ENCODE measurements at regions not wholly inside any gene's neighbourhood (a gene's known extent, or its start where the extent isn't known, plus 50 kb on each side); places are given as distances from the start of the nearest gene placed in this dataset.
A peak's percentile ranks its signal among the peaks of the same experiment; 100 is the strongest.

DNA sequence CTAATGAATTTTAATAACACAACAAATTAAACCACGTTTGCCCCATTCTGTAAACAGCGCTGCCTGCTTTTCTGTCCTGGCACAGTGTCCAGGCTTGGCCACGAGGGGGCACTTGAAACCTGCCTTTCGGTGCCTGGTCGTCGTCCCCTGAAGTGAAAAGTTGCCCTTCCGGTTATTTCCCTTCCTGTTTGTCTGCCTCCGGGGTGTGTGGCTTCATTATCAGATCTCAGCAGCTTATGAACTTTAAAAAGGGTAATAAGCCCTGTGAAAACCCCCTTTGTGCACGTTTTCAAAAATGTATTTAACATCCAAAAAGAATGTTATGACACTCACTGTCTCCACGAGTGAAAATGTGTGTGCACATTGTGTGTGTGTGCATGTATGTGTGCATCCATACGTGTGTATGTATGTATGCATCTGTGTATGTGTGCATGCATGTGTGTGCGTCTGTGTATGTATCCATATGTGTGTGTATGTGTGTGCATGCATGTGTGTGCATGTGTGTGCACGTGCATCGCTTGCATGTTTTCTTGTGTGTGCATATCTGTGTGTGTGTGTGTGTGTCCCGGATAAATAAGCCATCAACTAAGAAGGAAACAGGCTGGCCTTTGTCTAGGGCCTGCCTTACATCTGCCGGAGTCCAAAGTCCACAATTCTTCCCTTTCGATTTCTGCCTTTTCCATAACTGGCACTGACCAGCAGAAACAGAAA lies 358.4 kb downstream of the THBS2 start:
- DNase-seq: peak; percentile 74 to 76

GRCh38 chr6:168892031-168892430 lies 361.6 kb downstream of the THBS2 start:
- no peak for DNase-seq

GRCh38 chr6:168890981-168891365 lies 362.7 kb downstream of the THBS2 start:
- no peak for DNase-seq

GRCh38 chr6:168890306-168890980 lies 363.2 kb downstream of the THBS2 start:
- DNase-seq: no peak

DNA sequence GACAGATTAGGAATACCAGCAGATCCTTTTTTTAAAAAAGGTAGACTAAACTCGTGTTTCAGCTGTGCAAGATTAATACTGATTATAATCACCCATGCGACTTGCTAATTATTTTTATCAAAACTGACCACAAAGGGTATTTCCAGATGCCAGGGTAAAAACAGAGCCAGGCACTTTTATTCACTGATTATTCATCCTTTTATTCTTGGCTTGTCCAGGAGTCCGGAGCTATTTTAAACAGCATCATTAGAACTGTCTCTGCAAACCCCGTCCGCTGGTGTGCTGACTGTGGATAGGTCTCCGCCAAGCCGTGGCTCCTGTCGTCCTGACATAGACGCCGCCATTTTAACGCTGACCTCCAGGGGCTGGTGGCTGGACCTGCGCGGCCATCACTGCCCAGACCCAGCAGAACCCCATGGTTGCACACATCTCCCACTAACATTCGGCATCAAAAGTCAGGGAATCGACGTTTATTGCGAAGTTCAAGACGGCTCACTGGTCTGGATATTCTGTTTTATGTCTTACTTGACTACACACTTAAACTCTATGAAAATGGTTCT lies 364.8 kb downstream of the THBS2 start:
- DNase-seq: no peak

DNA sequence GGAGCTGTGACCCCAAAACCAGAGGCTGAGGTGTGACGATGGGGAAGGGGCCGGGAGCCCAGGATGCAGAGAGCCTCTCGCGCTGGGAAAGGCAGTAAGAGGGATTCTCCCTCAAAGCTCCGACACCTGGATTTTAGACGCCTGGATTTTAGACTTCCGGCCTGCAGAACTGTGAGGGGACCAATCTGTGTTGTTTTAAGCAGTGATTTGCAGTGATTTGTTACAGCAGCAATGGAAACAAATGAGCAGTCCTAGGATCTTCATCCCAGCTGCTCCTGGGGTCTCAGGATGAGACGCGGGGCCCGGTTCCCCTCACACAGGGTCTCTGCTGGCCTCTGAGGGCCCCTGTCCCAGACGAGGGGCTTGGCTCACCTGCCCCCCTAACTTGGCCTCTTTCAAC lies 365.5 kb downstream of the THBS2 start:
- no peak for DNase-seq

DNA sequence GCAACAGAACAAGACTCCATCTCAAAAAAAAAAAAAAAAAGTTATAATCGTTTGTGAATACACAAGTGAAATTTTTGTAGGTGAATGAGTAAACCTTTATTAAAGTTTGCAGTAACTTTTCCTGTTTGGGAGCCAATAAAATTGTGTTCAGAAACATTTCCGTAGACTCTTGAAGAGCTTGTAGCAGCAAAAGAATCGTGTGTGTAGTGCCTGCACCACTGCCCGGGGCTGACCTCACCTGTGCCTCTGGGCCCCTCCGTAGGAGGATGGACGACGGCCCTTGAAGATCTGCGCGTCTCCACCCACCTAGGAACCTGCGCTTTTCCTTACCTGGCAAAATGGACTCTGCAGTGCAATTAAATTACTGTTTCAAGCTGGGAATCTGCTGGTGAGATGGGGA lies 366.0 kb downstream of the THBS2 start:
- DNase-seq: no peak

GRCh38 chr6:168886964-168887363 lies 366.7 kb downstream of the THBS2 start:
- DNase-seq: no peak

DNA sequence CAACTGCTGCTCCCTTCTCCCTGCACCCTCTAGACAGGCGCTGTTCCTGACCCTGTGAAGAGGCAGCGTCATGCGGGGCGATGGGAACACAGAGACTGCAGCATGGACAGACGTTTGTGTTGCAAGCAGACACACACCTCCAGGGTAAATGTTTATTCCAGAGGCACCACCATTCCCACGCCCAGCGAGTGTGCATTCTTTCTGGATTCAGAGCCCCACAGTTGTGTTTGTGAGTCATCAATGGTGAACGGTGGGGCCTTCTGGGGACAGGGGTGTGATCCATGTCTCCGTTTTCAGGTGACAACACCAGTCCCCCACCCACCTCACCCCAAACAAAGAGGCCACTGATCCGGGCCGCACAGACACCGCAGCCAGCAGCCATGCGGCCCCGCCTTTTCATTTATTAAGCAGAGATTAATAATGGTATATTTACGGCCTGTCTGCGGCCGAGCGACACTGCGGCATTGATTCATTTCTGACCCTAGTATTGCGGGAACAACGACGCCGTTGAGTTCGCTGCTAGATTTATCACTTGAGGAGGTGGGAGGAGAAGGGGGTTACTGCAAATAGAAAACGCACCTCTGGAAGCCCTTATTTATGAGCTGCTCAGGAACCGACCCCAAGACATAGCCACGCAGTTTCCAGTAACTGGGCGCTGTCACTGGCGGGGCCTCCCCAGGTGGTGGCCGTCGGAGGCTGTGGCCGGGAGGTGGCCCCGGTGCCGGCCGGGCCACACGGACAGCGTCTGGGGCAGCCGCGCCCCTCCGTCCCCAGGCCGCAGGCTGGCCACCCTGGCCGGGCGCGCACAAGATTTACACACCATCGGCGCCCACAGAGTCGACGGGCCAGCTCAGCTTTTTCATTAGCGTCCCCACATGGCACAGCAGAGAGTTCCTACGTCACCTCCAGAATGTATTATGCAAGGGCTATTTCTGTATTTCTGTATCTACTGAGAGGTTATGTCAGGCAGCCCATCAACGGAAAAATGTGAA lies 367.6 kb downstream of the THBS2 start:
- DNase-seq: no peak

DNA sequence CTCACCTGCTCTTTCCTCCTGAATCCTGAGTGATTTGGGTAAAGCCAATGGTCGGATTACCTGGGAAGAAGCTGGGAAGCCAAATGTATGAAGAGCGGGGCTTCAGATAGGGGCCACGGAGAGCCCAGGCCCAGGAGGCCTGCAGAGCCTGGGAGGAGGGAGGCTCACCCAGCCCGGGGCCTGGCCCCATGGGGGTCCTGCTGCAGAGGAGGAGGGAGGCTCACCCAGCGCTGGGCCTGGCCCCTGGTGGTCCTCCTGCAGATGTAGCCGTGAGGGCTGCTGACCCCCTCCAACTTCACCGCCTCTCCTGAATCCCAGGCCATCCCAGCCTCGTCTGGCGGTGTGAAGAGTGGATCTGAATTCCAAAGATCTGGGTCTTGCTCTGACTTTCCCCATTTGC lies 368.4 kb downstream of the THBS2 start:
- no peak for DNase-seq

- DNase-seq: peak; percentile 84 to 88
These were observed 369.0 kb downstream of the THBS2 start for GRCh38 chr6:168884646-168885086.

- no peak for DNase-seq
These were observed 369.5 kb downstream of the THBS2 start for GRCh38 chr6:168884050-168884645.

DNA sequence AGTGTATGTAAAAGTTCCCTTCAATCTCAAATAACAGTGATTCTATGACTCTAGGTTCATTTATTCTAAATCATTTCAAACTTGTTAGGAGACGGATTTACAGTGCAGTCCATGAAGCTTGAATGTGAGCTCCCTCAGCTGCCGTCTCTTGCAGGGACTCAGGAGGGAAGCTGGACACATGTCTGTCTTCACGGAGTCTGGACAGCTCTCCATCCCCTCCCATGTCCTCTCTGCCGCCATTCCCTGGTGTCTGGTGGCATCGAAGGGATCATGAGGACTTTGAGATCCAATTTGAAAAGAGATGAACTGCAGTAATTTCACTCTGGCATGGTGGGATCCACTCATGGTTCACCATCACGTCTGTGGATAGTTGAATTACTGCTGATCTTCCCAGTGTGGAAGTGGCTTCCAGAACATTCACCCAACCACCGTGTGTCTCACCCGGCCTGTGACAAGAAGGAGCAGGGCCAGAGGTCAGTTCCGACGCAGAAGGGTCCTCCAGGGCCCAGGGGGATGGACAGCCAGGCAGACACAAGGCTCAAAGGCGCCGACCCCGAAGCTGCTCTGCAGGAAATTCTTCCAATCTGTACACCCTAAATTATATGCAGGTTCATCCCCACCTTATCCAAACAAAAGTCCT lies 370.1 kb downstream of the THBS2 start:
- no peak for DNase-seq

DNA sequence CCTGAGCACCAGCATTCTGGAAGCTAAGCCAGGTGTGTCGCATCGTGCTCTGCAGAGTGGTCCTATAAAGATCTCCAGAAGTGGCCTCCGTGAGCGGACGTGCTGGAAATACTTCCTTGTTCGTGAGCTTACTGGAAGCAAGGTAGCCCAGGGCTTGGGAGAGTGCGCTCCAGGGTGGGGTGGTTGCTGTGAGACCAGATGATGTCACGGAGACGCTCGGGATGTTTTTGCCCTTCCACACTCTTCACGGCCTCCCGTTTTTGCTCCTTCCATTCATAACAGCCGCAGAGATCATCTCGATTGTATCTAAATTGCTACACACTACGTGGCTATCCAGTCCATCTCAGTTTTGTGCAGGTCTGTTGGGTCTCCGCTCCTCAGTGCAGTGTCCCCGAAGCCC lies 373.4 kb downstream of the THBS2 start:
- DNase-seq: no peak

DNA sequence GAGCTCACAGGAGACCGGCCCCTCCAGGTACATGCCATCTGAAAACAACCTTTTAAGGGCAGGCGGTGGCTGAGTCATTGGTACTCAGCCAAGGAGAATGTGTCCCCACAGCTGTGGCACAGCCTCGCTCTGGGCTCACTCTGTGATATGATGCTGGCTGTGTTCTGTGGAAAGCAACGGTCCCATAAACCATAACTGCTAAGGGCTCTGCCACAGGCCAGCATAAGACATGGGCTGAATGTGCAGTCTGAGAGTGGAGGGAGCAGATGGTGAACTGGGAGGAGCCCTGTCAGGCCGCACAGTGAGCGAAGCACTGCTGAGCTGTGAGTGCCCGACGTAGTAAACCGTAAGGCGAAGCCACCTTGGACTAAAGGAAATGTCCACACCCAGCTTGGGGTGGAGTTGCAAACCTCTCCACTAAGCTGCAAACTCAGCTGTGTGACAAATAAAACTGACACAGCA lies 375.8 kb downstream of the THBS2 start:
- DNase-seq: no peak

GRCh38 chr6:168876956-168877355 lies 376.7 kb downstream of the THBS2 start:
- no peak for DNase-seq

DNA sequence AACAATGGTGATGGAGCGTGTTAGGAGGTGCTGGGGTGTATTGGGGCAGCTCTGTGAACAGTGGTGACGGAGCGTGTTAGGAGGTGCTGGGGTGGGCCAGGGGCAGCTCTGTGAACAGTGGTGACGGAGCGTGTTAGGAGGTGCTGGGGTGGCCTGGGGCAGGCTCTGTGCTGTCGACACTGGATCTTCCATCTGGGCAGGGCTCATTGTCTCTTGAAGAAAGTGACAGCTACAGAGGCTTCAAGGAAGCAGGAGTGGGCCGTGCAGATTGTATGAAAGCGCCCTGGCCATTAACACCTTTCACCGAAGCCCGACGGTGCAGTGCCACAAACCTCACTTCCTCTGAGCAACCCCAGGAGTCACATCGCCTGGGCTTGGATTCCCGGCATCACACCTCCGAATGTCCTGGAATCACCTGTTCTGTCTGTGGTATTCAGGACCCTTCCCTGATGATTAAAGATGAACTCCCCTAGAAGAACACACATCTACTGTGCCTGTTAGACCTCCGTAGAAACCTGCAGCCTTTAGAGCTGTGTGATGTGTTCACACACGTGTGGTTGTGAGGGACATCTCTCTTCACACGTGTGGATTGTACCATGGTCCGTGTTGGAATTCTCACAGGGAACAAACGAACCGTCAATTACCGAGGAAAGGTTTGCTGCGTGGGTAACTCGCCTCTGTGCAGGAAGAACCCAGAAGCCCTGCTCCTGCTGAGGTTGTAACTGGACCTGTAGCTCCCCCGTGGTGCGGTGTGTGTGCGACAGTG lies 377.7 kb downstream of the THBS2 start:
- DNase-seq: no peak

- no peak for DNase-seq
These were observed 379.0 kb downstream of the THBS2 start for GRCh38 chr6:168874637-168875036.

- no peak for DNase-seq
These were observed 380.1 kb downstream of the THBS2 start for GRCh38 chr6:168873278-168874190.

Measured in stimulated activated CD4-positive, alpha-beta T cell treated with anti-CD3 and anti-CD28 coated beads, Interleukin-2, amount 100 ng/mL, for 48 hours (primary cell).